ENCODE measurements at regions not wholly inside any gene's neighbourhood (a gene's known extent, or its start where the extent isn't known, plus 50 kb on each side); places are given as distances from the start of the nearest gene placed in this dataset.

- TF ChIP-seq POLR2A (IDR thresholded peaks at IDR 0.05; ENCODE audit: low read depth, low read length) = no peak
- TF ChIP-seq POLR2AphosphoS5 (IDR thresholded peaks at IDR 0.05; ENCODE audit: low read depth, low read length) = no peak
These were observed 339.8 kb downstream of the TMEM121 start for GRCh38 chr14:105865904-105866840.
